H1 (cell line): ENCODE measurements at regions not wholly inside any gene's neighbourhood (a gene's known extent, or its start where the extent isn't known, plus 50 kb on each side); places are given as distances from the start of the nearest gene placed in this dataset.

Experiments used
- BCL11A ChIP-seq, 2 experiments: IDR thresholded peaks; one replicate each; pipeline ENCODE4 v1.6.1; 2011; ENCODE audit warnings: low read depth in 2 of 2, low read length in 2 of 2, mild to moderate bottlenecking in 2 of 2
- BRCA1 ChIP-seq: IDR thresholded peaks from 2 replicates; pipeline ENCODE4 v1.6.1; 2012; ENCODE audit warnings: low read depth, low read length, improper control_type of control experiment
- CEBPB ChIP-seq: IDR thresholded peaks from 2 replicates; pipeline ENCODE4 v1.6.1; 2012; ENCODE audit warnings: low read depth, low read length
- SIN3A ChIP-seq, 2 experiments: IDR thresholded peaks in 1 of 2; conservative IDR thresholded peaks in 1 of 2; 2 replicates each; pipeline ENCODE4 v1.6.1; 2011 to 2012; ENCODE audit warnings: low read length in 2 of 2, improper control_type of control experiment in 1 of 2, low read depth in 1 of 2, mild to moderate bottlenecking in 1 of 2
- TF ChIP-seq, protein P1 (sequence below), 3 experiments: IDR thresholded peaks; 1 replicate in 2 of 3; 2 replicates in 1 of 3; pipeline versions ENCODE4 v1.5.1 to v1.6.1; 2011; ENCODE audit warnings: low read length in 3 of 3, mild to moderate bottlenecking in 3 of 3, inconsistent platforms in 2 of 3, low read depth in 1 of 3, moderate library complexity in 1 of 3; ENCODE audit not compliant: insufficient read depth in 1 of 3; ENCODE audit errors: control extremely low read depth in 1 of 3

DNA sequence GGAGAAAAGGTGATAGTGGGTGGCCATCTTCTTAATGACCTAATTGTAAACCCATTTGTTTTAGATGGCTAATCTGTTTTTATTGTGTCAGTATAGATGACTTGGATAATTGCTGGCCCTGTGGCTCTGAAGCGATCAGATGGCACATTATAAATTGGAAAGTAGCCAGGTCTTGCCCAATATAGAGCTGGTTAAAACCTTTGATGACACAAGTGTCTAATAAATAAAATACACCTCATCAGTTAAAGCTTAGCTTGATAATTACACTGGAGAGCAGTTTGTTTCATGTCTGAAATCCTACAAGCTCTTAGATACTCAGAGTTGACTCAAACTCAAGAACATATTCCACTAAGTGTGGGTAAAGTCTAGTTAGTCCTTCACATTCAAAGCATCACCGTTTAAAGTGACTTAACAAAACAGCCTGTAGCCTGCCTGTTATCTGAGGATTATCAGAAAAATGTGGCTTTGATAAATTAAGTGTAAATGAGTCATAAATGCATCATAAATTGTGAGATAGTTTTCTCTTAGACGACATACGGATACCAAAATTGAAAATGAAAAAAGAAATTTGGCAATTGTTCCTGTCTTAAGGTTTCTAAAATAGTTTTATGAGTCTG, 280.9 kb downstream of the LRIG3 start (continued):
- TF ChIP-seq, protein P1, sequence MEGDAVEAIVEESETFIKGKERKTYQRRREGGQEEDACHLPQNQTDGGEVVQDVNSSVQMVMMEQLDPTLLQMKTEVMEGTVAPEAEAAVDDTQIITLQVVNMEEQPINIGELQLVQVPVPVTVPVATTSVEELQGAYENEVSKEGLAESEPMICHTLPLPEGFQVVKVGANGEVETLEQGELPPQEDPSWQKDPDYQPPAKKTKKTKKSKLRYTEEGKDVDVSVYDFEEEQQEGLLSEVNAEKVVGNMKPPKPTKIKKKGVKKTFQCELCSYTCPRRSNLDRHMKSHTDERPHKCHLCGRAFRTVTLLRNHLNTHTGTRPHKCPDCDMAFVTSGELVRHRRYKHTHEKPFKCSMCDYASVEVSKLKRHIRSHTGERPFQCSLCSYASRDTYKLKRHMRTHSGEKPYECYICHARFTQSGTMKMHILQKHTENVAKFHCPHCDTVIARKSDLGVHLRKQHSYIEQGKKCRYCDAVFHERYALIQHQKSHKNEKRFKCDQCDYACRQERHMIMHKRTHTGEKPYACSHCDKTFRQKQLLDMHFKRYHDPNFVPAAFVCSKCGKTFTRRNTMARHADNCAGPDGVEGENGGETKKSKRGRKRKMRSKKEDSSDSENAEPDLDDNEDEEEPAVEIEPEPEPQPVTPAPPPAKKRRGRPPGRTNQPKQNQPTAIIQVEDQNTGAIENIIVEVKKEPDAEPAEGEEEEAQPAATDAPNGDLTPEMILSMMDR (IDR thresholded peaks at IDR 0.05; ENCODE audit: control extremely low read depth in 1 of 3, insufficient read depth in 1 of 3, low read depth in 1 of 3, low read length in 3 of 3), result no peak
- TF ChIP-seq BRCA1 (no peak), CEBPB (no peak), BCL11A (IDR thresholded peaks at IDR 0.05; ENCODE audit: low read depth in 2 of 2, low read length in 2 of 2) (no peak), SIN3A (conservative IDR thresholded peaks at IDR 0.05 in 1 of 2, IDR thresholded peaks at IDR 0.05 in 1 of 2; ENCODE audit: low read depth in 1 of 2, low read length in 2 of 2) (no peak)
